ENCODE measurements at regions not wholly inside any gene's neighbourhood (a gene's known extent, or its start where the extent isn't known, plus 50 kb on each side); places are given as distances from the start of the nearest gene placed in this dataset.

- TF ChIP-seq, protein P1, sequence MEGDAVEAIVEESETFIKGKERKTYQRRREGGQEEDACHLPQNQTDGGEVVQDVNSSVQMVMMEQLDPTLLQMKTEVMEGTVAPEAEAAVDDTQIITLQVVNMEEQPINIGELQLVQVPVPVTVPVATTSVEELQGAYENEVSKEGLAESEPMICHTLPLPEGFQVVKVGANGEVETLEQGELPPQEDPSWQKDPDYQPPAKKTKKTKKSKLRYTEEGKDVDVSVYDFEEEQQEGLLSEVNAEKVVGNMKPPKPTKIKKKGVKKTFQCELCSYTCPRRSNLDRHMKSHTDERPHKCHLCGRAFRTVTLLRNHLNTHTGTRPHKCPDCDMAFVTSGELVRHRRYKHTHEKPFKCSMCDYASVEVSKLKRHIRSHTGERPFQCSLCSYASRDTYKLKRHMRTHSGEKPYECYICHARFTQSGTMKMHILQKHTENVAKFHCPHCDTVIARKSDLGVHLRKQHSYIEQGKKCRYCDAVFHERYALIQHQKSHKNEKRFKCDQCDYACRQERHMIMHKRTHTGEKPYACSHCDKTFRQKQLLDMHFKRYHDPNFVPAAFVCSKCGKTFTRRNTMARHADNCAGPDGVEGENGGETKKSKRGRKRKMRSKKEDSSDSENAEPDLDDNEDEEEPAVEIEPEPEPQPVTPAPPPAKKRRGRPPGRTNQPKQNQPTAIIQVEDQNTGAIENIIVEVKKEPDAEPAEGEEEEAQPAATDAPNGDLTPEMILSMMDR (conservative IDR thresholded peaks at IDR 0.05), result no peak
- no peak for TF ChIP-seq ZFX (IDR thresholded peaks at IDR 0.05)
Observed at GRCh38 chr13:47111499-47111898, 214.6 kb upstream of the HTR2A start.

All from C4-2B (cell line).